Naive thymus-derived CD8-positive, alpha-beta T cell (primary cell): ENCODE measurements at regions not wholly inside any gene's neighbourhood (a gene's known extent, or its start where the extent isn't known, plus 50 kb on each side); places are given as distances from the start of the nearest gene placed in this dataset.
"Not testable (repeated sequence)": the region's sequence is repeated elsewhere in the genome, so short reads cannot be mapped to it uniquely, and the experiment has no call there.

Experiments used
- ATAC-seq, 2 donors: fragments of 150-1000 bp; cut with Tn5 transposase in 1 of 2; sonication (Bioruptor Pico), chemical (Tn5 transposase) in 1 of 2; 1 replicate in 1 of 2; 2 replicates in 1 of 2; pipeline ENCODE4 v1.10.0; 2021; ENCODE audit warnings: mild to moderate bottlenecking in 2 of 2, moderate library complexity in 2 of 2
- POLR2A ChIA-PET: fragments of 350-600 bp; sonication (Branson Sonifier 250); formaldehyde crosslinking; loops from one replicate; lab custom pipeline; 2021; ENCODE audit warnings: antibody characterized with exemption; lab: Charles Lee
- DNase-seq, 10 donors: peaks; one replicate each; pipeline versions ENCODE4 v3.0.0 to v3.0.0-alpha.2; 2020 to 2022
- H3K27ac Mint-ChIP-seq, 10 donors: one replicate each; pipeline ENCODE4 v1.8.0; 2020 to 2022; ENCODE audit warnings: mild to moderate bottlenecking in 10 of 10, mixed read lengths in 10 of 10, moderate library complexity in 4 of 10, inconsistent platforms in 1 of 10
- H3K27me3 Mint-ChIP-seq, 5 donors: one replicate each; pipeline ENCODE4 v1.8.0; 2021 to 2022; ENCODE audit warnings: mixed read lengths in 5 of 5
- H3K36me3 Mint-ChIP-seq, 3 donors: one replicate each; pipeline ENCODE4 v1.8.0; 2020 to 2022; ENCODE audit warnings: mixed read lengths in 3 of 3, mild to moderate bottlenecking in 2 of 3, inconsistent platforms in 1 of 3
- H3K4me1 Mint-ChIP-seq, 4 donors: one replicate each; pipeline ENCODE4 v1.8.0; 2021 to 2022; ENCODE audit warnings: mixed read lengths in 4 of 4
- H3K4me3 Mint-ChIP-seq, 10 donors: one replicate each; pipeline ENCODE4 v1.8.0; 2020 to 2022; ENCODE audit warnings: mild to moderate bottlenecking in 10 of 10, mixed read lengths in 10 of 10, moderate library complexity in 6 of 10, inconsistent platforms in 1 of 10
- H3K9me3 Mint-ChIP-seq, 9 donors: one replicate each; pipeline ENCODE4 v1.8.0; 2020 to 2022; ENCODE audit warnings: mixed read lengths in 9 of 9, mild to moderate bottlenecking in 3 of 9, inconsistent platforms in 1 of 9, moderate library complexity in 1 of 9

GRCh38 chr4:179663641-179664429, 2221.6 kb upstream of the AGA start:
- ATAC-seq (no peak), DNase-seq (no peak)
- POLR2A ChIA-PET = no interaction called here
- H3K27me3 Mint-ChIP-seq = no peaks in the 10 kb centered on the region
- no peak overlapping the region for H3K27ac Mint-ChIP-seq
- no peaks in the 10 kb centered on the region for H3K36me3 Mint-ChIP-seq
- H3K4me3 Mint-ChIP-seq = no peak overlapping the region
- peaks cover 0 to 1% (median 0%) of the 10 kb centered on the region in 4 donors for H3K4me1 Mint-ChIP-seq
- H3K9me3 Mint-ChIP-seq = peaks cover 0 to 26% (median 13%) of the 10 kb centered on the region in 9 donors

GRCh38 chr4:179664430-179665027, 2222.3 kb upstream of the AGA start:
- POLR2A ChIA-PET = no interaction called here
- ATAC-seq (no peak), DNase-seq (no peak)
- Mint-ChIP-seq H3K9me3 (peaks cover 0 to 26% (median 13%) of the 10 kb centered on the region in 9 donors), H3K4me1 (peaks cover 0 to 1% (median 0%) of the 10 kb centered on the region in 4 donors), H3K4me3 (no peak overlapping the region), H3K27me3 (no peaks in the 10 kb centered on the region), H3K36me3 (no peaks in the 10 kb centered on the region), H3K27ac (no peak overlapping the region)

- no peak for DNase-seq
- Mint-ChIP-seq H3K9me3 (peaks cover 0 to 22% (median 8%) of the 10 kb centered on the region in 9 donors), H3K27ac (no peak overlapping the region), H3K4me3 (no peak overlapping the region), H3K36me3 (no peaks in the 10 kb centered on the region), H3K27me3 (no peaks in the 10 kb centered on the region), H3K4me1 (peaks cover 0 to 1% (median 0%) of the 10 kb centered on the region in 4 donors)
- POLR2A ChIA-PET = no interaction called here
- no peak for ATAC-seq
Observed at GRCh38 chr4:179666226-179666625, 2224.0 kb upstream of the AGA start.

- DNase-seq = no peak
Observed at GRCh38 chr4:179671609-179672008, 2229.4 kb upstream of the AGA start.

GRCh38 chr4:179678093-179678814, 2236.0 kb upstream of the AGA start:
- ATAC-seq = no peak
- POLR2A ChIA-PET = no interaction called here
- Mint-ChIP-seq H3K27ac (no peak overlapping the region), H3K27me3 (no peaks in the 10 kb centered on the region), H3K4me3 (no peak overlapping the region), H3K36me3 (no peaks in the 10 kb centered on the region), H3K4me1 (no peaks in the 10 kb centered on the region), H3K9me3 (peaks cover 7 to 52% (median 19%) of the 10 kb centered on the region in 9 donors)
- DNase-seq = no peak

More at GRCh38 chr4:179671609-179672008, 2229.4 kb upstream of the AGA start:
- Mint-ChIP-seq H3K9me3 (peaks cover 0 to 18% (median 6%) of the 10 kb centered on the region in 9 donors), H3K27me3 (no peaks in the 10 kb centered on the region), H3K27ac (no peak overlapping the region), H3K36me3 (no peaks in the 10 kb centered on the region), H3K4me1 (no peaks in the 10 kb centered on the region), H3K4me3 (no peak overlapping the region)
- ATAC-seq = no peak
- POLR2A ChIA-PET = no interaction called here

GRCh38 chr4:179683661-179684060, 2241.4 kb upstream of the AGA start:
- H3K27ac Mint-ChIP-seq, H3K27me3 Mint-ChIP-seq, ATAC-seq, H3K4me3 Mint-ChIP-seq, POLR2A ChIA-PET, H3K4me1 Mint-ChIP-seq, DNase-seq, H3K36me3 Mint-ChIP-seq: not testable (repeated sequence)
- H3K9me3 Mint-ChIP-seq = peaks cover 2 to 23% (median 10%) of the 10 kb centered on the region in 9 donors

GRCh38 chr4:179692222-179692621, 2250.0 kb upstream of the AGA start:
- no peaks in the 10 kb centered on the region for H3K27me3 Mint-ChIP-seq
- H3K4me1 Mint-ChIP-seq = no peaks in the 10 kb centered on the region
- POLR2A ChIA-PET = no interaction called here
- no peak for DNase-seq
- H3K27ac Mint-ChIP-seq = no peak overlapping the region
- no peak overlapping the region for H3K4me3 Mint-ChIP-seq
- no peaks in the 10 kb centered on the region for H3K36me3 Mint-ChIP-seq
- no peak for ATAC-seq
- H3K9me3 Mint-ChIP-seq = peaks cover 0 to 7% (median 0%) of the 10 kb centered on the region in 9 donors

- ATAC-seq (no peak), DNase-seq (no peak)
- Mint-ChIP-seq H3K4me3 (no peak overlapping the region), H3K27ac (no peak overlapping the region), H3K27me3 (no peaks in the 10 kb centered on the region), H3K4me1 (no peaks in the 10 kb centered on the region), H3K36me3 (no peaks in the 10 kb centered on the region), H3K9me3 (peaks cover 0 to 7% (median 0%) of the 10 kb centered on the region in 9 donors)
- POLR2A ChIA-PET = no interaction called here
Observed at GRCh38 chr4:179695175-179695574, 2252.9 kb upstream of the AGA start.

- POLR2A ChIA-PET = no interaction called here
- no peaks in the 10 kb centered on the region for H3K36me3 Mint-ChIP-seq
- ATAC-seq (no peak), DNase-seq (no peak)
- no peak overlapping the region for H3K27ac Mint-ChIP-seq
- H3K4me3 Mint-ChIP-seq = no peak overlapping the region
- H3K4me1 Mint-ChIP-seq = no peaks in the 10 kb centered on the region
- no peaks in the 10 kb centered on the region for H3K27me3 Mint-ChIP-seq
- H3K9me3 Mint-ChIP-seq = peaks cover 0 to 12% (median 0%) of the 10 kb centered on the region in 9 donors
Observed at GRCh38 chr4:179698321-179698720, 2256.1 kb upstream of the AGA start.

- Mint-ChIP-seq H3K27ac (no peak overlapping the region), H3K4me1 (peaks cover 0 to 1% (median 0%) of the 10 kb centered on the region in 4 donors), H3K9me3 (peaks cover 0 to 11% (median 2%) of the 10 kb centered on the region in 9 donors), H3K27me3 (no peaks in the 10 kb centered on the region), H3K4me3 (no peak overlapping the region), H3K36me3 (no peaks in the 10 kb centered on the region)
- POLR2A ChIA-PET = no interaction called here
- ATAC-seq = no peak
- no peak for DNase-seq
Observed at GRCh38 chr4:179709961-179710624, 2267.9 kb upstream of the AGA start.

GRCh38 chr4:179719766-179720450, 2277.7 kb upstream of the AGA start:
- H3K9me3 Mint-ChIP-seq = peaks cover 0 to 25% (median 4%) of the 10 kb centered on the region in 9 donors
- no peak overlapping the region for H3K4me3 Mint-ChIP-seq
- no peak overlapping the region for H3K27ac Mint-ChIP-seq
- POLR2A ChIA-PET = no interaction called here
- H3K27me3 Mint-ChIP-seq = no peaks in the 10 kb centered on the region
- H3K4me1 Mint-ChIP-seq = no peaks in the 10 kb centered on the region
- no peak for DNase-seq
- H3K36me3 Mint-ChIP-seq = no peaks in the 10 kb centered on the region
- no peak for ATAC-seq

GRCh38 chr4:179726491-179726890, 2284.3 kb upstream of the AGA start:
- H3K27me3 Mint-ChIP-seq, ATAC-seq, H3K4me3 Mint-ChIP-seq, H3K36me3 Mint-ChIP-seq, H3K4me1 Mint-ChIP-seq, DNase-seq, POLR2A ChIA-PET, H3K27ac Mint-ChIP-seq: not testable (repeated sequence)
- peaks cover 0 to 27% (median 2%) of the 10 kb centered on the region in 9 donors for H3K9me3 Mint-ChIP-seq
